Hepatocyte (in vitro differentiated cells): ENCODE measurements at regions not wholly inside any gene's neighbourhood (a gene's known extent, or its start where the extent isn't known, plus 50 kb on each side); places are given as distances from the start of the nearest gene placed in this dataset.
"Not testable (repeated sequence)": the region's sequence is repeated elsewhere in the genome, so short reads cannot be mapped to it uniquely, and the experiment has no call there.

ENCODE experiments used
- CTCF ChIP-seq: fragments of 200-600 bp; sonication (generic); IDR thresholded peaks from 2 replicates; pipeline ENCODE4 v1.5.1; 2016; ENCODE audit warnings: antibody characterized with exemption, mild to moderate bottlenecking; ENCODE audit not compliant: poor library complexity
- EZH2phosphoT487 ChIP-seq: fragments of 200-600 bp; sonication (generic); IDR thresholded peaks from one replicate; pipeline ENCODE4 v1.6.1; 2018; ENCODE audit warnings: antibody characterized with exemption, mild to moderate bottlenecking, low read depth, moderate library complexity; ENCODE audit not compliant: unreplicated experiment, severe bottlenecking

- not testable (repeated sequence) for TF ChIP-seq CTCF, EZH2phosphoT487
Measured at GRCh38 chr7:56374666-56375065, 258.4 kb upstream of the NUPR2 start.
